MG63 (cell line): ENCODE measurements at regions not wholly inside any gene's neighbourhood (a gene's known extent, or its start where the extent isn't known, plus 50 kb on each side); places are given as distances from the start of the nearest gene placed in this dataset.

ENCODE experiments used
- DNase-seq: peaks from one replicate; pipeline ENCODE4 v3.0.0-alpha.2; 2020
- H3K27me3 ChIP-seq: fragments of 250-450 bp; sonication (Bioruptor Pico); 2 replicates; pipeline ENCODE4 v1.5.1; 2020; ENCODE audit warnings: mild to moderate bottlenecking, moderate library complexity
- H3K36me3 ChIP-seq: fragments of 250-450 bp; sonication (Bioruptor Pico); 2 replicates; pipeline ENCODE4 v1.5.1; 2020; ENCODE audit warnings: mild to moderate bottlenecking, moderate library complexity
- H3K4me3 ChIP-seq: fragments of 250-450 bp; sonication (Bioruptor Pico); 2 replicates; pipeline ENCODE4 v1.5.1; 2020; ENCODE audit warnings: mild to moderate bottlenecking, moderate library complexity
- H3K9me3 ChIP-seq: fragments of 250-450 bp; sonication (Bioruptor Pico); 2 replicates; pipeline ENCODE4 v1.5.1; 2020; ENCODE audit warnings: mild to moderate bottlenecking, moderate library complexity

- H3K4me3 ChIP-seq, result no peak overlapping the region
- H3K9me3 ChIP-seq, result no peaks in the 10 kb centered on the region; the same call in 1 of the 2 replicates
- no peaks in the 10 kb centered on the region for H3K36me3 ChIP-seq
- no peak for DNase-seq
- H3K27me3 ChIP-seq, result no peaks in the 10 kb centered on the region
Measured at GRCh38 chr2:239457586-239458445, 57.0 kb upstream of the HDAC4 start.

- no peaks in the 10 kb centered on the region for H3K27me3 ChIP-seq
- H3K9me3 ChIP-seq, result no peaks in the 10 kb centered on the region; the same call in 1 of the 2 replicates
- H3K36me3 ChIP-seq, result no peaks in the 10 kb centered on the region
- H3K4me3 ChIP-seq, result no peak overlapping the region
- DNase-seq, result no peak
Measured at GRCh38 chr2:239456940-239457339, 56.1 kb upstream of the HDAC4 start.

GRCh38 chr2:239455436-239456203 lies 54.8 kb upstream of the HDAC4 start:
- Histone ChIP-seq H3K9me3 (no peaks in the 10 kb centered on the region; the same call in 1 of the 2 replicates), H3K27me3 (no peaks in the 10 kb centered on the region), H3K36me3 (no peaks in the 10 kb centered on the region), H3K4me3 (no peak overlapping the region)
- no peak for DNase-seq

- no peak for DNase-seq
- Histone ChIP-seq H3K36me3 (no peaks in the 10 kb centered on the region), H3K27me3 (no peaks in the 10 kb centered on the region), H3K9me3 (no peaks in the 10 kb centered on the region; the same call in 1 of the 2 replicates), H3K4me3 (no peak overlapping the region)
Measured at GRCh38 chr2:239454507-239454906, 53.7 kb upstream of the HDAC4 start.
